ENCODE measurements at regions not wholly inside any gene's neighbourhood (a gene's known extent, or its start where the extent isn't known, plus 50 kb on each side); places are given as distances from the start of the nearest gene placed in this dataset.
"Not testable (repeated sequence)": the region's sequence is repeated elsewhere in the genome, so short reads cannot be mapped to it uniquely, and the experiment has no call there.

- ATAC-seq (ENCODE audit: low read depth) (no peak), DNase-seq (no peak)
- H3K27ac Mint-ChIP-seq, result no peak overlapping the region
- POLR2A ChIA-PET, result no interaction called here
- peaks cover 16% of the 10 kb centered on the region for H3K9me3 Mint-ChIP-seq
- no peak overlapping the region for H3K4me3 Mint-ChIP-seq
- H3K27me3 Mint-ChIP-seq, result no peaks in the 10 kb centered on the region
- H3K36me3 Mint-ChIP-seq, result no peaks in the 10 kb centered on the region
- H3K4me1 Mint-ChIP-seq, result no peaks in the 10 kb centered on the region
These were observed 1710.4 kb downstream of the SUCLG1 start for GRCh38 chr2:82748653-82749052.

- Mint-ChIP-seq H3K4me3 (no peak overlapping the region), H3K36me3 (no peaks in the 10 kb centered on the region), H3K9me3 (peaks cover 6% of the 10 kb centered on the region), H3K27me3 (no peaks in the 10 kb centered on the region), H3K4me1 (no peaks in the 10 kb centered on the region), H3K27ac (no peak overlapping the region)
- no peak for DNase-seq
- no peak for ATAC-seq (ENCODE audit: low read depth)
- POLR2A ChIA-PET, result no interaction called here
These were observed 1718.6 kb downstream of the SUCLG1 start for GRCh38 chr2:82740527-82740926.

- H3K27me3 Mint-ChIP-seq; H3K9me3 Mint-ChIP-seq; ATAC-seq (ENCODE audit: low read depth); H3K4me3 Mint-ChIP-seq; H3K4me1 Mint-ChIP-seq; H3K36me3 Mint-ChIP-seq; DNase-seq; POLR2A ChIA-PET; H3K27ac Mint-ChIP-seq: not testable (repeated sequence)
These were observed 1721.1 kb downstream of the SUCLG1 start for GRCh38 chr2:82737965-82738364.

- no peaks in the 10 kb centered on the region for H3K36me3 Mint-ChIP-seq
These were observed 1723.7 kb downstream of the SUCLG1 start for GRCh38 chr2:82735336-82735735.

GRCh38 chr2:82731824-82732223, 1727.3 kb downstream of the SUCLG1 start:
- DNase-seq (no peak), ATAC-seq (ENCODE audit: low read depth) (no peak)
- no peaks in the 10 kb centered on the region for H3K36me3 Mint-ChIP-seq
- POLR2A ChIA-PET, result no interaction called here
- H3K9me3 Mint-ChIP-seq, result peaks cover 7% of the 10 kb centered on the region
- no peaks in the 10 kb centered on the region for H3K27me3 Mint-ChIP-seq
- H3K4me1 Mint-ChIP-seq, result no peaks in the 10 kb centered on the region
- H3K4me3 Mint-ChIP-seq, result no peak overlapping the region
- H3K27ac Mint-ChIP-seq, result no peak overlapping the region

More at GRCh38 chr2:82735336-82735735, 1723.7 kb downstream of the SUCLG1 start:
- Mint-ChIP-seq H3K9me3 (peaks cover 5% of the 10 kb centered on the region), H3K4me3 (no peak overlapping the region), H3K27me3 (no peaks in the 10 kb centered on the region), H3K27ac (no peak overlapping the region), H3K4me1 (no peaks in the 10 kb centered on the region)
- DNase-seq (no peak), ATAC-seq (ENCODE audit: low read depth) (no peak)
- POLR2A ChIA-PET, result no interaction called here

- POLR2A ChIA-PET, result no interaction called here
- ATAC-seq (ENCODE audit: low read depth), result no peak
- Mint-ChIP-seq H3K36me3 (no peaks in the 10 kb centered on the region), H3K27me3 (no peaks in the 10 kb centered on the region), H3K27ac (no peak overlapping the region), H3K4me1 (no peaks in the 10 kb centered on the region), H3K9me3 (peaks cover 7% of the 10 kb centered on the region), H3K4me3 (no peak overlapping the region)
- no peak for DNase-seq
These were observed 1728.3 kb downstream of the SUCLG1 start for GRCh38 chr2:82730811-82731210.

- POLR2A ChIA-PET, result no interaction called here
- no peaks in the 10 kb centered on the region for H3K36me3 Mint-ChIP-seq
- no peak for DNase-seq
- no peaks in the 10 kb centered on the region for H3K27me3 Mint-ChIP-seq
- H3K4me1 Mint-ChIP-seq, result no peaks in the 10 kb centered on the region
- no peak overlapping the region for H3K4me3 Mint-ChIP-seq
- peaks cover 5% of the 10 kb centered on the region for H3K9me3 Mint-ChIP-seq
- H3K27ac Mint-ChIP-seq, result no peak overlapping the region
- no peak for ATAC-seq (ENCODE audit: low read depth)
These were observed 1731.0 kb downstream of the SUCLG1 start for GRCh38 chr2:82728090-82728489.

GRCh38 chr2:82708681-82709080, 1750.4 kb downstream of the SUCLG1 start:
- no peak overlapping the region for H3K4me3 Mint-ChIP-seq
- ATAC-seq (ENCODE audit: low read depth) (no peak), DNase-seq (no peak)
- no peaks in the 10 kb centered on the region for H3K27me3 Mint-ChIP-seq
- POLR2A ChIA-PET, result no interaction called here
- H3K36me3 Mint-ChIP-seq, result no peaks in the 10 kb centered on the region
- H3K27ac Mint-ChIP-seq, result no peak overlapping the region
- no peaks in the 10 kb centered on the region for H3K4me1 Mint-ChIP-seq
- peaks cover 1% of the 10 kb centered on the region for H3K9me3 Mint-ChIP-seq

GRCh38 chr2:82697231-82697630, 1761.8 kb downstream of the SUCLG1 start:
- POLR2A ChIA-PET, result no interaction called here
- no peak overlapping the region for H3K4me3 Mint-ChIP-seq
- no peak for ATAC-seq (ENCODE audit: low read depth)
- H3K9me3 Mint-ChIP-seq, result peaks cover 9% of the 10 kb centered on the region
- no peaks in the 10 kb centered on the region for H3K36me3 Mint-ChIP-seq
- no peaks in the 10 kb centered on the region for H3K27me3 Mint-ChIP-seq
- H3K4me1 Mint-ChIP-seq, result no peaks in the 10 kb centered on the region
- DNase-seq, result no peak
- H3K27ac Mint-ChIP-seq, result no peak overlapping the region

- no peak overlapping the region for H3K27ac Mint-ChIP-seq
These were observed 1764.6 kb downstream of the SUCLG1 start for GRCh38 chr2:82694431-82694830.

GRCh38 chr2:82690757-82691411, 1768.2 kb downstream of the SUCLG1 start:
- no peak for DNase-seq
- no peak for ATAC-seq (ENCODE audit: low read depth)
- no peaks in the 10 kb centered on the region for H3K36me3 Mint-ChIP-seq
- POLR2A ChIA-PET, result no interaction called here
- no peak overlapping the region for H3K27ac Mint-ChIP-seq
- no peaks in the 10 kb centered on the region for H3K27me3 Mint-ChIP-seq
- no peaks in the 10 kb centered on the region for H3K4me1 Mint-ChIP-seq
- H3K4me3 Mint-ChIP-seq, result no peak overlapping the region
- peaks cover 5% of the 10 kb centered on the region for H3K9me3 Mint-ChIP-seq

More at GRCh38 chr2:82694431-82694830, 1764.6 kb downstream of the SUCLG1 start:
- DNase-seq (no peak), ATAC-seq (ENCODE audit: low read depth) (no peak)
- Mint-ChIP-seq H3K36me3 (no peaks in the 10 kb centered on the region), H3K4me1 (no peaks in the 10 kb centered on the region), H3K4me3 (no peak overlapping the region), H3K27me3 (no peaks in the 10 kb centered on the region), H3K9me3 (peaks cover 9% of the 10 kb centered on the region)
- POLR2A ChIA-PET, result no interaction called here

GRCh38 chr2:82675186-82675585, 1783.9 kb downstream of the SUCLG1 start:
- Mint-ChIP-seq H3K9me3 (peaks cover 4% of the 10 kb centered on the region), H3K4me1 (no peaks in the 10 kb centered on the region), H3K27me3 (no peaks in the 10 kb centered on the region), H3K36me3 (no peaks in the 10 kb centered on the region), H3K4me3 (no peak overlapping the region), H3K27ac (no peak overlapping the region)
- POLR2A ChIA-PET, result no interaction called here
- DNase-seq (no peak), ATAC-seq (ENCODE audit: low read depth) (no peak)

- Mint-ChIP-seq H3K27me3 (no peaks in the 10 kb centered on the region), H3K27ac (no peak overlapping the region), H3K4me3 (no peak overlapping the region), H3K9me3 (peaks cover 4% of the 10 kb centered on the region), H3K36me3 (no peaks in the 10 kb centered on the region), H3K4me1 (no peaks in the 10 kb centered on the region)
- ATAC-seq (ENCODE audit: low read depth) (no peak), DNase-seq (no peak)
- POLR2A ChIA-PET, result no interaction called here
These were observed 1784.4 kb downstream of the SUCLG1 start for GRCh38 chr2:82674652-82675051.

GRCh38 chr2:82667491-82667890, 1791.6 kb downstream of the SUCLG1 start:
- Mint-ChIP-seq H3K4me1 (no peaks in the 10 kb centered on the region), H3K27me3 (no peaks in the 10 kb centered on the region), H3K36me3 (no peaks in the 10 kb centered on the region), H3K4me3 (no peak overlapping the region), H3K9me3 (peaks cover 3% of the 10 kb centered on the region), H3K27ac (no peak overlapping the region)
- DNase-seq (no peak), ATAC-seq (ENCODE audit: low read depth) (no peak)
- POLR2A ChIA-PET, result no interaction called here

- Mint-ChIP-seq H3K4me1 (no peaks in the 10 kb centered on the region), H3K36me3 (no peaks in the 10 kb centered on the region), H3K9me3 (peaks cover 3% of the 10 kb centered on the region), H3K27me3 (no peaks in the 10 kb centered on the region), H3K27ac (no peak overlapping the region), H3K4me3 (no peak overlapping the region)
- no peak for DNase-seq
- ATAC-seq (ENCODE audit: low read depth), result no peak
- POLR2A ChIA-PET, result no interaction called here
These were observed 1793.4 kb downstream of the SUCLG1 start for GRCh38 chr2:82665691-82666090.

All from activated naive CD8-positive, alpha-beta T cell treated with anti-CD3 and anti-CD28 coated beads, Interleukin-2, amount 10 ng/mL, durations not matched to agents 7 days and 5 days (primary cell).